Duodenal mucosa (tissue), 2 donors: ENCODE measurements at regions not wholly inside any gene's neighbourhood (a gene's known extent, or its start where the extent isn't known, plus 50 kb on each side); places are given as distances from the start of the nearest gene placed in this dataset.

ENCODE experiments used
- H3K27ac ChIP-seq: one replicate; pipeline ENCODE4 v1.7.0; 2013; ENCODE audit warnings: low read depth, low read length
- H3K27me3 ChIP-seq, 2 donors: one replicate each; pipeline ENCODE4 v1.7.0; 2013; ENCODE audit warnings: low read length in 2 of 2, control low read depth in 1 of 2; ENCODE audit not compliant: insufficient read depth in 2 of 2, control insufficient read depth in 1 of 2
- H3K36me3 ChIP-seq, 2 donors: one replicate each; pipeline ENCODE4 v1.7.0; 2013; ENCODE audit warnings: low read length in 2 of 2, control low read depth in 1 of 2; ENCODE audit not compliant: insufficient read depth in 2 of 2, control insufficient read depth in 1 of 2
- H3K4me1 ChIP-seq, 2 donors: one replicate each; pipeline ENCODE4 v1.7.0; 2013; ENCODE audit warnings: low read length in 2 of 2, control low read depth in 1 of 2; ENCODE audit not compliant: insufficient read depth in 2 of 2, control insufficient read depth in 1 of 2
- H3K4me3 ChIP-seq, 2 donors: one replicate each; pipeline ENCODE4 v1.7.0; 2013; ENCODE audit warnings: low read length in 2 of 2, low read depth in 1 of 2
- H3K9ac ChIP-seq, 2 donors: one replicate each; pipeline ENCODE4 v1.7.0; 2013; ENCODE audit warnings: low read length in 2 of 2, low read depth in 1 of 2
- H3K9me3 ChIP-seq, 2 donors: one replicate each; pipeline ENCODE4 v1.7.0; 2013; ENCODE audit warnings: low read length in 2 of 2, control low read depth in 1 of 2; ENCODE audit not compliant: control insufficient read depth in 1 of 2

DNA sequence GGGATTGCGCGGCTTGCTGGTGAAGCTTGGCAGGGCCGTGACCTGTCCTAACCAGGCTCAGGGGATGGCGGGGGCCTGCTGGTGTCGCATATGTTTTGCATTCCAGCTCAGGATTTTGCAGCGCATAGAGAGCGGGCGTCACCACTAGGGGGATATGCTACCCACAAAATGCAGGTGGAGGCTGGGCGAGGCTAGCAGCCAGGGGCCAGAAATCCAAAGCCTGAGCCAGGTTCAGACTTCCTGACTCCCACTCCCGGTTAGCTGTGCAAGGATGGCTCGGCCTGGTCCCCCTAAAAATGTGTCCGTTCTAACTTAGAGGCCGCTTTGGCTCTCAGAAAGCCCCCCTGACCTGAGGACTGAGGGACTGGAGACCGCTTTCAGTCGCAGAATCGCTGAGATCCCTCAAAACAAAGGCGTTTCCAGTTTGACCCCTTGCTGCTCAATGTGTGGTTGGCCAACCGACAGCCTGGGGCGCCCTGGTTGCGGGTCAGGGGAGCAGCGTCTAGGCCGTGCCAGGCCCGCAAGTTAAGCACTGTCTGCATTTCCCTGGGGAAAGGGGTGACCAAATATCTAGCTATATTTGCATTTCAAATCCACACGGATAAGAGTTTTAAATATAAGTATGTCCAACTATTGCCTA, 361.1 kb upstream of the AMELY start:
- H3K4me1 ChIP-seq = peaks cover 0 to 6% of the 10 kb centered on the region in 2 donors
- no peaks in the 10 kb centered on the region for H3K9me3 ChIP-seq
- no peak overlapping the region for H3K27ac ChIP-seq
- H3K9ac ChIP-seq = peak overlapping the region; percentile 26 to 54
- H3K36me3 ChIP-seq = no peaks in the 10 kb centered on the region
- H3K27me3 ChIP-seq = no peaks in the 10 kb centered on the region
- peak overlapping the region; percentile 76 for H3K4me3 ChIP-seq

DNA sequence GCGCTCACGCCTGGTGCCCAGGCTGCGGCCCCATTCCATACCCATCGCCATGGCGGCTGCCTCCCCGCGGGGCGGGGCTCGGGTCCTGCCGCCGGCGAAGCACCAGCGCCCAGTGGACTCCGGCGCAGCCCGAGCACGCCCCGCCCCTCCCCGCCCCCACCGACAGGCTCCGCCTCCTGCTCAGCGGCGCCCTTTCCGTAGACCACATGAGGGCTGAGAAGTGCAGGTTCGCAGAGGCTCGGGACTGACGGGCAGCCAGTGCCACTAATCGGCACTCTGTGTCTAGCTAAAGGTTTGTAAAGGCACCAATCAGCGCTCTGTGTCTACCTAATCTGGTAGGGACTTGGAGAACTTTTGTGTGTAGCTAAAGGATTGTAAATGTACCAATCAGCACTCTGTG, 352.2 kb upstream of the AMELY start:
- Histone ChIP-seq H3K27ac (no peak overlapping the region), H3K9ac (no peak overlapping the region)

DNA sequence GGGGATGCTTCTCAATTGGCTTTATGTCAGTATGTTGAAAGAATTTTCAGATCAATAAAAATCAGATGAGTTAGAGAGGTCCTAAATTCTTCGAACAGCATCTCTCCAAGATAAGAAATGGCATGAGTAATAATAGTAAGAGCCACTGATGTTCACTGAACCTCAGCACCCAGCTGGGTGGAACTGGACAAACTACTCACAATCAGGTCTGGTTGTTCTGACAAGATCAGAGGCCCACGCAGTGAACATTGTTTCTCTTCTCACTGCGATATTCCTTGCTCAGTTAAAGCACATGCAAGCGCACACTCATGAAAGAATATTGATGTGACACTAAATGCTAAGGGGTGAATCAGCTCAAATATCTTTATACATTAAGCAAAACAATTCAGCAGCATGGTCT, 351.0 kb upstream of the AMELY start:
- Histone ChIP-seq H3K4me3 (no peak overlapping the region), H3K27me3 (no peaks in the 10 kb centered on the region), H3K36me3 (no peaks in the 10 kb centered on the region), H3K9me3 (no peaks in the 10 kb centered on the region), H3K9ac (no peak overlapping the region), H3K4me1 (no peaks in the 10 kb centered on the region), H3K27ac (no peak overlapping the region)

More for the DNA sequence above, 352.2 kb upstream of the AMELY start:
- Histone ChIP-seq H3K9me3 (no peaks in the 10 kb centered on the region), H3K27me3 (no peaks in the 10 kb centered on the region), H3K4me1 (no peaks in the 10 kb centered on the region), H3K4me3 (no peak overlapping the region), H3K36me3 (no peaks in the 10 kb centered on the region)

DNA sequence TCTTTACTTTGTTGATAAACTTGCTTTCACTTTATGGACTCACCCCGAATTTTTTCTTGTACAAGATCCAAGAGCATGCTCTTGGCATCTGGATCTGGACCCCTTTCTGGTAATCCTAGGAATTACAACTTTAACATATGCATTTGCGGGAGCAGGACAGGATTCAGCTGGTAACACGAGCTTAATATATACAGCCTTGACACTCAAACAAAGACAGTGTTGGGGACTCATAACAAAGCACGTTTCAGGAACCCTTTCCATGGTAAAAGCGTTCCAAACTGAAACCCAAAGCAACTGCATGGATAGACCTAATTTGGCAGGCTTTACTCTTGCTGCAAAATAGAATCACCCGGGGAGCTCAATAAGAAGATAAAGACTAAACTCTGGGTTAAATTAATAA, 349.7 kb upstream of the AMELY start:
- Histone ChIP-seq H3K36me3 (no peaks in the 10 kb centered on the region), H3K9ac (no peak overlapping the region), H3K4me1 (no peaks in the 10 kb centered on the region)

DNA sequence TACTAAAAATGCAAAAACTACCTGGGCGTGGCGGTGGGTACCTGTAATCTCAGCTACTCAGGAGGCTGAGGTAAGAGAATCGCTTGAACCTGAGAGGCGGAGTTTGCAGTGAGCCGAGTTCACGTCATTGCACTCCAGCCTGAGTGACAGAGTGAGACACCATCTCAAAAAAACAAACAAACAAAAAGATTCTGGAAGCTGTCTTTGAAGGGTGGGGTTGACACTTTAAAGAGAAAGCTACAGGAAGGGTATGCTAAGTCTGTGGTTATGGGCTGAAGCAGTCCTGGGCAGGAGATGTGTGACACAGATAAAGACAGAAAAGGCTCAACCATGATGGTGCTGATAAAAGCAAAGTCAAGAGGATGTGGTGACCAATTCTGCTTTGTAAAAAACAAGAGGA, 328.5 kb upstream of the AMELY start:
- H3K4me1 ChIP-seq = no peaks in the 10 kb centered on the region
- H3K27me3 ChIP-seq = no peaks in the 10 kb centered on the region
- H3K9ac ChIP-seq = no peak overlapping the region
- no peak overlapping the region for H3K27ac ChIP-seq
- no peaks in the 10 kb centered on the region for H3K9me3 ChIP-seq
- no peak overlapping the region for H3K4me3 ChIP-seq
- H3K36me3 ChIP-seq = no peaks in the 10 kb centered on the region

More for the DNA sequence above, 349.7 kb upstream of the AMELY start:
- Histone ChIP-seq H3K27me3 (no peaks in the 10 kb centered on the region), H3K4me3 (no peak overlapping the region), H3K9me3 (no peaks in the 10 kb centered on the region), H3K27ac (no peak overlapping the region)

DNA sequence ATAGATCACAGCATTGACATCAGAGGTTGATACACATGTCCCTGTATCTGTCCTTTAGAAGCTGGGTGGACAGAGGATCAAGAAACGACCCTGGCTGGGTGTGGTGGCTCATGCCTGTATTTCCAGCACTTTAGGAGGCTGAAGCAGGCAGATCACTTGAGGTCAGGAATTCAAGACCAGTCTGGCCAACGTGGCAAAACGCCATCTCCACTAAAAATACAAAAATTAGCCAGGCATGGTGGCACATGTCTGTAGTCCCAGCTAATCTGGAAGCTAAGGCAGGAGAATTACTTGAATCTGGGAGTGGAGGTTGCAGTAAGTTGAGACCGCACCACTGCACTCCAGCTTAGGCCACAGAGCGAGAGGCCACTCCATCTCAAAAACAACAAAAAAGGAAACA, 300.4 kb upstream of the AMELY start:
- no peak overlapping the region for H3K27ac ChIP-seq
- H3K4me3 ChIP-seq = no peak overlapping the region
- H3K4me1 ChIP-seq = no peaks in the 10 kb centered on the region
- no peak overlapping the region for H3K9ac ChIP-seq
- H3K36me3 ChIP-seq = no peaks in the 10 kb centered on the region
- no peaks in the 10 kb centered on the region for H3K9me3 ChIP-seq
- H3K27me3 ChIP-seq = no peaks in the 10 kb centered on the region

DNA sequence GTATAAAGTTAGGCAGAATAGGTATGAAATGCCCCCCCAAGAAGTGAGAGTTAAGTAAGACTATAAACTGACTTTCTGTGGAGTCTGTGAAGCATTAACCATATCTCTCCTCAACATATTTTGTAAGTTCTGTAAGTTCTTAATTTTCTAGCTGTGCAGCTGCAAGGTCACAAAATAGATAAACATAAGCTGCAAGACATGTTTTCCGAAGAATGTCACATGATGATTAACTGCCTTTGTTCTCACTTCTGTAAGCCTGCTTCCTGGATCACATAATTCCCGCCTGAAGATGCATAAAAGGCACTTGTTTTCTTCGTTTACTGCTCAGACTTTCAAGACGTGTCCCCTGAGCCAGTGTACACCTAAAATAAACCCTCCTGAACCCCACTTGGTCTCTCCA, 292.9 kb upstream of the AMELY start:
- Histone ChIP-seq H3K27ac (no peak overlapping the region), H3K27me3 (no peaks in the 10 kb centered on the region), H3K9ac (no peak overlapping the region), H3K4me1 (no peaks in the 10 kb centered on the region), H3K36me3 (no peaks in the 10 kb centered on the region), H3K4me3 (no peak overlapping the region), H3K9me3 (no peaks in the 10 kb centered on the region)

DNA sequence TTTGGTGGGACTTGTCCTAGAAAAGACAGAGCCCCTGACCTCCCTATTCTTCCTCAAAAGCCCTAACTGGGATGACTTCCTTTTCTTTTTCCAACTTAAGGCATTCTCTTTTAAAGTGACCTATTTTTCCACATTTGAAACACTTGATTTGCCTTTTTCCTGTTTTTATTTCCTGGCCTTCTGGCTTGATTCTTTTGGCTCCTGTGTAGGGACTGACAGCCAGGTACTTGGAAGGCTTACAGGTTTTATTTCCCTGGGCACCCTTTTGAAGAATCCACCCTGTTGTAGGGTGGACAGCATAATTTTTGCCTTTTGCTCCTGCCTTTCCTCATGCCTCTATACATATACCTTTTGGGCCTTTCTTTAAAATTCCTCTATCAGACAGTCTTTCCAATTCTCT, 271.0 kb upstream of the AMELY start:
- no peak overlapping the region for H3K27ac ChIP-seq
- no peaks in the 10 kb centered on the region for H3K4me1 ChIP-seq
- H3K36me3 ChIP-seq = no peaks in the 10 kb centered on the region
- H3K9me3 ChIP-seq = peaks cover 0 to 6% of the 10 kb centered on the region in 2 donors
- no peaks in the 10 kb centered on the region for H3K27me3 ChIP-seq
- no peak overlapping the region for H3K9ac ChIP-seq
- no peak overlapping the region for H3K4me3 ChIP-seq

DNA sequence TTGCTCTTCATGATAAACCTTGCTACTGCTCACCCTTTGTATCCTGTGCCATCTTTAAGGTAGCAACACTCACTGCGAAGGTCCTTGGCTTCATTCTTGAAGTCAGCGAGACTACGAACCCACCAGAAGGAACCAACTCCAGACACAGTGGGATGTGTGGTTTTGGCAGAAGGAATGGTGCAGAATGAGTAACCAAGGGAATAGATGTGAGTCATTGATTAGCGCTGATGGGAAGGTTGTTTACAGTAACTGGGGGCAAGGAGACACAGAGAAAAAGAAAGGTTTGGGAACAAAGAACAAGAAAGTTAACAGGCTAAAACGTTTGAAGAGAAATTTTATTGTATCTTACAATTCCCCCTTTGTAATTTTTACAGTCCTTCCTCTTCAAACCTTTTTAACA, 266.1 kb upstream of the AMELY start:
- no peak overlapping the region for H3K27ac ChIP-seq
- no peaks in the 10 kb centered on the region for H3K9me3 ChIP-seq
- H3K4me3 ChIP-seq = no peak overlapping the region
- H3K36me3 ChIP-seq = no peaks in the 10 kb centered on the region
- H3K4me1 ChIP-seq = no peaks in the 10 kb centered on the region
- H3K9ac ChIP-seq = no peak overlapping the region
- no peaks in the 10 kb centered on the region for H3K27me3 ChIP-seq

DNA sequence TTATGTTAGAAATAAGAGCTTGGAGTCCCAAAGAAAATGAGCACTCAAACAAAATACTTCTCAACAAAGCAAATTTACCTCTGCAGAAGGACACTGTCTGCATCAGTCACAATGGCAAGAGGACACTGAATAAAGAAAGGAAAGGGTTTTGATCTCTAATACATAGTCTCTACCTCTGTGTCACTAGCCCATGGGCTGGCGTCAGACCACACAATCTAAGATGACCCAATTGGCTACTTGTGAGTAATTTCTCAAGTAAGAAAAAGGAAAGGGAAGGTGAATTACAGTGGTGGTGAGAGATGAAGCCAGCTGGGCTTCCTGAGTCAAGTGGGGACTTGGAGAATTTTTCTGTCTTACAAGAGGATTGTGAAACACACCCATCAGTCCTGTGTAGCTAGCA, 257.9 kb upstream of the AMELY start:
- H3K36me3 ChIP-seq = no peaks in the 10 kb centered on the region
- H3K9ac ChIP-seq = no peak overlapping the region
- H3K9me3 ChIP-seq = no peaks in the 10 kb centered on the region

DNA sequence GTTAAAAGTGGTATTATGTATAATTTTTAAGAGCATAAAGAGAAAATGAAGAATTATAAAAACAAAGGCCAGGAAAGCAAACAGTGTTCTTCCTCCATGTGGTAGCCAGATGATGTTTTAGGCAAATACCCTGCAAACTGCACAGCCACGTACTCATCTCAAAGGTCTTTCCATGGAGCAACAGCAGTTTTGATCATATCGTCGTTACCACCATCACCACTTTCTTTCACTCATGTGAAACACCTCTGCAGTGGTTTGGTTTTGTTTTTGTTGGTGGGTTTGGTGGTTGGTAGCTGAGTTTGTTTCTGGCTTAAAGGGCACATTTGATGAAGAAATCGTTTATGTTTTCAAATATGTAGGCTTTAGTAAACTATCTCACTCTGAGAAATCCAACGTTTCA, 229.9 kb upstream of the AMELY start:
- no peak overlapping the region for H3K27ac ChIP-seq
- no peaks in the 10 kb centered on the region for H3K36me3 ChIP-seq
- H3K4me1 ChIP-seq = no peaks in the 10 kb centered on the region
- H3K4me3 ChIP-seq = no peak overlapping the region
- H3K9me3 ChIP-seq = no peaks in the 10 kb centered on the region
- H3K27me3 ChIP-seq = no peaks in the 10 kb centered on the region
- no peak overlapping the region for H3K9ac ChIP-seq

More for the DNA sequence above, 257.9 kb upstream of the AMELY start:
- Histone ChIP-seq H3K4me3 (no peak overlapping the region), H3K27ac (no peak overlapping the region), H3K27me3 (no peaks in the 10 kb centered on the region), H3K4me1 (no peaks in the 10 kb centered on the region)
